Stimulated activated CD8-positive, alpha-beta memory T cell treated with anti-CD3 and anti-CD28 coated beads, Interleukin-4, amount 100 ng/mL, for 48 hours (primary cell): ENCODE measurements at regions not wholly inside any gene's neighbourhood (a gene's known extent, or its start where the extent isn't known, plus 50 kb on each side); places are given as distances from the start of the nearest gene placed in this dataset.
"Not testable (repeated sequence)": the region's sequence is repeated elsewhere in the genome, so short reads cannot be mapped to it uniquely, and the experiment has no call there.

Experiments used
- DNase-seq: peaks from one replicate; pipeline ENCODE4 v3.0.0-alpha.2; 2020

- DNase-seq = no peak
These were observed 1472.4 kb downstream of the SI start for GRCh38 chr3:163605915-163606314.

DNA sequence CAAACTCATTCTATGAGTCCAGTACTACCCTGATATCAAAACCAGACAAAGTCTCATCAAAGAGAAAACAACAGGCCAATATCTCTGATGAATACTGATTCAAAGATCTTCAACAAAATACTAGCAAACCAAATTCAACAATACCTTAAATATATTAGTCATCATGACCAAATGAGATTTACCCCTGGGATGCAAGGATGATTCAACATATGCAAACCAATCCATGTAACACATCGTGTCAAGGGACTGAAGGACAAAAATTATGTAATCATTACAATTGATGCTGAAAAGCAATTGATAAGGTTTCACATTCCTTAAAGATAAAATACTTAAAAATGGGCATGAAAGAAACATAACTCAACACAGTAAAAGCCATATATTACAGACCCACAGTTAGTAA, 1476.9 kb downstream of the SI start:
- no peak for DNase-seq

- no peak for DNase-seq
These were observed 1491.0 kb downstream of the SI start for GRCh38 chr3:163587342-163587741.

DNA sequence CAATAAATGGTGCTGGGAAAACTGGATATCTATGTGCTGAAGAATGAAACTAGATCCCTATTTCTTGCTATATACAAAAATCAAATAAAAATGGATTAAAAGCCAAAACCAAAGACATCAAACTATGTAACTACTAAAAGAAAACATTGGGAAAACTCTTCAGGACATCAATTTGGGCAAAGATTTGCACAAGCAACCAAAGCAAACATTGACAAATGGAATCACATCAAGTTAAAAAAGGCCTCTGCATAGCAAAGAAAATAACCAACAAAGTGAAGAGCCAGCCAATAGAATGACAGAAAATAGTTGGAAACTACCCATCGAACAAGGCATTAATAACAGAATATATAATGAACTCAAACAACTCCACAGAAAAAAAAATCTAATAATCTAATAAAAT, 1495.3 kb downstream of the SI start:
- no peak for DNase-seq

DNA sequence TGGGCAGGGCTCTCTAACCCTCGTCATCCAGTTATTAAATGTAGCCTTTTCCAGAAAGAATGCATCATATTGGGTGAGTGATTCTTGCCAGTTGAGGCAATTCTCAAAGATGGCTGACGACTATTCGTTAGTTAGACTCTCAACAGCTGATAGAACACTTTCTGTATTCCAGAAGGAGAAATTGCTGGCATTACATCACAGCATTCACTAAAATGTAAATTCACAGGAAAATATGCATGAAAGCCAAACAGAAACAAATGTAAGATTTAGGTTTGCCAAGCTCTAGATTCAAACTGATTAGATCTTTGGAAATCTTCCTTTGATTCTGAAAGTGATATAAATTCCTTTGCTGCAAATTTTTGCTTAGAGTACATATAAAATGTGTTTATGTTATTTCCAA, 1501.0 kb downstream of the SI start:
- no peak for DNase-seq

- DNase-seq = no peak
These were observed 1502.0 kb downstream of the SI start for GRCh38 chr3:163576314-163576713.

GRCh38 chr3:163573324-163573723, 1505.0 kb downstream of the SI start:
- DNase-seq = no peak

DNA sequence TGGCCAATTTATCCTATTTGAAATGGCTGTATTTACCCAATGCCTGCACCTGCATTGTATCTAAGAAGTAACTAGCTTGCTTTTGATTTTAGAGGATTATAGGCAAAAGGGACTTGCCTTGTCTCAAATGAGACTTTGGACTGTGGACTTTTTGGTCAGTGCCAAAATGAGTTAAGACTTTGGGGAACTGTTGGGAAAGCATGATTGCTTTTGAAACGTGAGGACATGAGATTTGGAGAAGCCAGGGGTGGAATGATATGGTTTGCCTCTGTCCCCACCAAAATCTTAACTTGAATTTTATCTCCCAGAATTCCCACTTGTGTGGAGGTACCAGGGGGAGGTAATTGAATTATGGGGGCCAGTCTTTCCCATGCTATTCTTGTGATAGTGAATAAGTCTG, 1505.4 kb downstream of the SI start:
- no peak for DNase-seq

GRCh38 chr3:163563485-163563884, 1514.8 kb downstream of the SI start:
- no peak for DNase-seq

DNA sequence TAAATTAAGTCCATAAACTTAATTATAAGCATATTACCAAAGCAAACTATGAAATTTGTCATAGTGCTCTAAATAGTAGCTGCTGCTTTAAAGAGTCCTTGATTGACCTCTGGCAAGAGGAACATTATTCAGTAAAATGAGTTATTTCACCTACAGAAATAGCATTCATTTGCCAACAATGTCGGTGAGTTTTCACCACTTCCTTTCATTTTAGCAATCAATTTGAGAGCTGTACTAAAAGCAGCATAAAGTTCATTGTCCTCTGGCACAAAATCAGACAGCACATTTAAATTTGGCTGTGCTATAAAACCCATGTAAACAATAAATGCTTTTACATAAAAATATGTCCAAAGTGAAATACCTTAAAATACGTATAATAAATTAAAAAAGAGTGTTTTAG, 1515.7 kb downstream of the SI start:
- no peak for DNase-seq

- DNase-seq = no peak
These were observed 1517.1 kb downstream of the SI start for GRCh38 chr3:163561151-163561550.

DNA sequence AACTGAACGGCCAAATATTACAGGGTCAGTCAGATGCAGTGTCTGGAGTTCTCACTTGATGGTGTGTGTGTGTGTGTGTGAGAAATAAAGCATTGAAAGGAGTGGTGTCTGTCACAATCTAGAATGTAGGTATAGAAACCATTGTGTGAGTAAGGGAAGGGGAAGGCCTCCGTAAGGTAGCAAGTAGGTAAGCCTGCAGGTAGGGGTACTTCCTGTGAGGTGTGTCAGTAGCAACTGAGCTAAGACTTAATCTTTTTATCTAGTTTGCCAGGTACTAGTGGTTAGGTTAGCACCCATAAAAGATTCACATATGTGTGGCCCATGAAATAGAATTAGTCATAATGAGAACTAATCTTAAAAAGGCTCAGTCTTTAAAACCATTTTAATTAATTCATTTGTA, 1517.8 kb downstream of the SI start:
- no peak for DNase-seq

DNA sequence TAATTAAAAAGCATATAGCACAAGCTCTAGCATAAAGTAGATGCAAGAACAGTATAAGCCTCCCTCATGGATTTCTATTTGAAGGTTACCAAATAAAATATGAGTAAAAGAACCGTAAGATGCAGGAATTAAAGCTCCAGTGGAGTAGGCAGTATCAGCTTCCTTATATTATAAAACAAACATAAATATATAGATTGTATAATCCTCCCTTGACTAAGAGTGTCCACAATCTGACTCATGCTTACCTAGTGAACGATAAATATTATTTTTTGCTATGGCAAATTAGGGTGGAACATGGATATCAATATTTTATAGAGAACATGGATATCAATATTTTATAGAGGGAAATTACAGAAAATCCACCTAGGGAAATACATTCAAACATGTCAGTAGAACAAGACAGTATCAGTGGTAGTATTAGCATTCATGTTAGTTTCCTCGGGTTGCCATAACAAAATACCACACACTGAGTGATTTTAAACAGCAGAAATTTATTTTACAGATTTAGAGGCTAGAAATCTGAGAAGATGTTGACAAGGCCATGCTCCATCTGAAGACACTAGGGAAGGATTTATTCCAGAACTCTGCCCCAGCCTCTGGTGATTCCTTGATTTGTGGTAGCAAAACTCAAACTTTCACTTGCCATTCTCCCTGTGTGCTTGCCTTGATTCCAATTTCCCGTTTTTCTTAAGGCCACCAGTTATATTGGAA, 1521.3 kb downstream of the SI start:
- DNase-seq = no peak

GRCh38 chr3:163555918-163556317, 1522.4 kb downstream of the SI start:
- no peak for DNase-seq

GRCh38 chr3:163552659-163552966, 1525.7 kb downstream of the SI start:
- no peak for DNase-seq

DNA sequence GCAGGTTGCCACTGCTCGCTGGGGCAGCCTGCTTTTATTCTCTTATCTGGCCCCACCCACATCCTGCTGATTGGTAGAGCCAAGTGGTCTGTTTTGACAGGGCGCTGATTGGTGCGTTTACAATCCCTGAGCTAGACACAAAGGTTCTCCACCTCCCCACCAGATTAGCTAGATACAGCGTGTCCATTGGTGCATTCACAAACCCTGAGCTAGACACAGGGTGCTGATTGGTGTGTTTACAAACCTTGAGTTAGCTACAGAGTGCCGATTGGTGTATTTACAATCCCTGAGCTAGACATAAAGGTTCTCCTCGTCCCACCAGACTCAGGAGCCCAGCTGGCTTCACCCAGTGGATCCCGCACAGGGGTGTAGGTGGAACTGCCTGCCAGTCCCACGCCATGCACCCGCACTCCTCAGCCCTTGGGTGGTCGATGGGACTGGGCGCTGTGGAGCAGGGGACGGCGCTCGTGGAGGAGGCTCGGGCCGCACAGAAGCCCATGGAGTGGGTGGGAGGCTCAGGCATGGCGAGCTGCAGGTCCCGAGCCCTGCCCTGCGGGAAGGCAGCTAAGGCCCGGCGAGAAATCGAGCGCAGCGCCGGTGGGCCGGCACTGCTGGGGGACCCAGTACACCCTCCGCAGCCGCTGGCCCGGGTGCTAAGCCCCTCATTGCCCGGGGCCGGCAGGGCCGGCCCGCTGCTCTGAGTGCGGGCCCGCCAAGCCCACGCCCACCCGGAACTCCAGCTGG, 1526.2 kb downstream of the SI start:
- DNase-seq = not testable (repeated sequence)

GRCh38 chr3:163548015-163548414, 1530.3 kb downstream of the SI start:
- DNase-seq = no peak

GRCh38 chr3:163547014-163547685, 1531.1 kb downstream of the SI start:
- no peak for DNase-seq

DNA sequence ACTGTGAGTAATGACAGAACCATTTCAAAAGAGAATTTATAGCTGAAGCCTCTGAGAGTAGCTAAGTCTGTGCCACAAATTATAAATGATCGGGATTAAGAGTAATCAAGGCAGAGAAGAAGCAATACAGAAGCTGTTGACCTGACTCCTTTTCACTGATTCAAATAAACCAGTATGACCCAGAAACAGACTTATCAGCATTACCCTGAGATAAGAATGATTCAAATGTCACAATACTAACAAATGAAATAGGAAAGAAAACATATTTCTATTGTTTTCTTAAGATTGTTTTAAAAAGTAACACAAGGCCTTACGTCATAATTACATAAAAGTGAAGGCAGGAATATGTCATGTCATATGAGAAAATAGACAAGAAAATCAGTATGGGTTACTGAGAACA, 1534.6 kb downstream of the SI start:
- DNase-seq = no peak

GRCh38 chr3:163541629-163542028, 1536.7 kb downstream of the SI start:
- DNase-seq = no peak

DNA sequence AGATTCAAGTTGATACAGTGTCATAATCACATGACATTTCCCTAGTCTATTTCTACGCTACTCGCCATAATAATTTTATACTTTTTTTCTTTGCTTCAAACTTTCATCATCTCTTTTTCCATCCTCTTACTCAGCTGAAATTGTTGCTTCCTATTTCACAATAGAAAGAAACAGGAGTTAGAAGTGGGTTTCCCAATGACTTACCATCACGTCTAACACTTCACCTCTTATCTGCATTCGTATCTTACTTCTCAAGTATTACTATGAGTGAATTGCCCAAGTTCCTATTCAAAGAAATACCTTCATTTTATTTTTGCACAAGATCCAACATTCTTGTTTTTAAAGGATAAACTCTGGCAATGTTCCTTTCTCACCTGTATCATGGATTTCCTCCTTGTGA, 1539.9 kb downstream of the SI start:
- no peak for DNase-seq

DNA sequence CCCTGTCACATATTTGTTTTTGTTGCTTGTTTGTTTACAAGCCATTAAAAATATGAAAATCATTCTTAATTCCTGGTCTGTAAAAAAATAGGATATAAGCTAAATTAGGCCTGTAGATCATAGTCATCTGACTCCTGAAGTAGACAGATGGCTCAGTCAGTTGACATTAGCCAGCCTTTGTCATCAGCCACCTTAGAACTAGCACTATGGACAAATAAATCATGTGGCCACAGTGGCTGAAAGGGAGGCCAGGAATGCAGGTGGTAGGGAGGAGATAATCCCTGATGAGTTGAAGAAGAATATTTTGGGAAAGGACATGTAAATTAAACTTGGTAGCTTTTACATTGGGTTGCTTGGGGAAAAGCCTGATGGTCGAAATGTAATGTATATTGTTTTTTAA, 1544.9 kb downstream of the SI start:
- DNase-seq = no peak

GRCh38 chr3:163523375-163523774, 1554.9 kb downstream of the SI start:
- DNase-seq = no peak

- DNase-seq = no peak
These were observed 1557.0 kb downstream of the SI start for GRCh38 chr3:163521261-163521660.
